ENCODE measurements at regions not wholly inside any gene's neighbourhood (a gene's known extent, or its start where the extent isn't known, plus 50 kb on each side); places are given as distances from the start of the nearest gene placed in this dataset.

- TF ChIP-seq CTCF (IDR thresholded peaks at IDR 0.05), result no peak
- TF ChIP-seq POLR2A (IDR thresholded peaks at IDR 0.05), result no peak
Measured at GRCh38 chr1:80375662-80376061, 1369.1 kb upstream of the ADGRL4 start.
